ENCODE measurements at regions not wholly inside any gene's neighbourhood (a gene's known extent, or its start where the extent isn't known, plus 50 kb on each side); places are given as distances from the start of the nearest gene placed in this dataset.

- Histone ChIP-seq H3K4me3 (no peak overlapping the region), H3K9me3 (no peaks in the 10 kb centered on the region), H3K27ac (no peak overlapping the region), H3K4me1 (peaks cover 0 to 3% of the 10 kb centered on the region in 2 donors), H3K36me3 (no peaks in the 10 kb centered on the region), H3K27me3 (no peaks in the 10 kb centered on the region)
- DNase-seq (no peak), ATAC-seq (no peak)
- TF ChIP-seq CTCF (IDR thresholded peaks at IDR 0.05), result no peak
- intact Hi-C loops (cut with DNase I), result no loop called here
Observed at GRCh38 chr4:116489739-116490138, 595.6 kb downstream of the TRAM1L1 start.

GRCh38 chr4:116486401-116486800, 599.0 kb downstream of the TRAM1L1 start:
- Histone ChIP-seq H3K27ac (no peak overlapping the region), H3K4me1 (peaks cover 0 to 3% of the 10 kb centered on the region in 2 donors), H3K27me3 (no peaks in the 10 kb centered on the region), H3K4me3 (no peak overlapping the region), H3K9me3 (no peaks in the 10 kb centered on the region), H3K36me3 (no peaks in the 10 kb centered on the region)
- ATAC-seq, result no peak
- DNase-seq, result no peak
- TF ChIP-seq CTCF (IDR thresholded peaks at IDR 0.05), result no peak
- intact Hi-C loops (cut with DNase I), result no loop called here

GRCh38 chr4:116480546-116480945, 604.8 kb downstream of the TRAM1L1 start:
- no peak for TF ChIP-seq CTCF (IDR thresholded peaks at IDR 0.05)
- Histone ChIP-seq H3K36me3 (no peaks in the 10 kb centered on the region), H3K9me3 (peaks cover 0 to 11% of the 10 kb centered on the region in 2 donors), H3K27me3 (no peaks in the 10 kb centered on the region), H3K4me3 (no peak overlapping the region), H3K4me1 (no peaks in the 10 kb centered on the region), H3K27ac (no peak overlapping the region)
- intact Hi-C loops (cut with DNase I), result no loop called here
- ATAC-seq (no peak), DNase-seq (no peak)

- no peaks in the 10 kb centered on the region for H3K4me1 ChIP-seq
Observed at GRCh38 chr4:116478343-116478742, 607.0 kb downstream of the TRAM1L1 start.

GRCh38 chr4:116469582-116469981, 615.8 kb downstream of the TRAM1L1 start:
- H3K36me3 ChIP-seq, result no peaks in the 10 kb centered on the region
- no peak overlapping the region for H3K4me3 ChIP-seq
- no peak for ATAC-seq
- intact Hi-C loops (cut with DNase I), result no loop called here
- no peak for DNase-seq
- no peak overlapping the region for H3K27ac ChIP-seq
- TF ChIP-seq CTCF (IDR thresholded peaks at IDR 0.05), result no peak
- no peaks in the 10 kb centered on the region for H3K9me3 ChIP-seq
- no peaks in the 10 kb centered on the region for H3K4me1 ChIP-seq
- H3K27me3 ChIP-seq, result no peaks in the 10 kb centered on the region

More at GRCh38 chr4:116478343-116478742, 607.0 kb downstream of the TRAM1L1 start:
- peak in 1 of 4 donors; percentile 52 for DNase-seq
- intact Hi-C loops (cut with DNase I), result no loop called here
- no peak overlapping the region for H3K27ac ChIP-seq
- peaks cover 0 to 11% of the 10 kb centered on the region in 2 donors for H3K9me3 ChIP-seq
- TF ChIP-seq CTCF (IDR thresholded peaks at IDR 0.05), result no peak
- no peak overlapping the region for H3K4me3 ChIP-seq
- ATAC-seq, result no peak
- no peaks in the 10 kb centered on the region for H3K27me3 ChIP-seq
- H3K36me3 ChIP-seq, result no peaks in the 10 kb centered on the region

All from left lung (tissue), 4 donors.